ENCODE measurements at regions not wholly inside any gene's neighbourhood (a gene's known extent, or its start where the extent isn't known, plus 50 kb on each side); places are given as distances from the start of the nearest gene placed in this dataset.

DNA sequence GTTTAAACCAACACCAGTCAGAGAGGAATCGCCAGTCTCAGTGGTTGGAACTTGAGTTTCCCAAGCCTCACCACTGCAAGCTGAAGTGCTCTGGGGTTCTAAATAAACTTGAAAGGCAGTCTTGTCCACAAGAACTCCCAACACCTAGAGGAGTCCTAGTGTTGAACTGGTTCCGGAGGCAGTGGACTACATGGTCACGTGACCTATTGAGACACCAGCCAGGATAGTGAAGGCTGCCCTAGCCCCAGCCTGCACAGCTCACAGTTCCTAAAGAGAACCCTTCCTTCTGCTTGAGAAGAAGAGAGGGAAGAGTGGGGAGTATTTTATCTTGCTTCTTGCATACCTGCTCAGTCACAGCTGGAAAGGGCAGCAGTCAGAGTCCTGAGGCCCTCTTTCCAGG, 1012.7 kb upstream of the ADGRL3 start:
- TF ChIP-seq CTCF (IDR thresholded peaks at IDR 0.05) (no peak), POLR2A (IDR thresholded peaks at IDR 0.05) (no peak), POLR2AphosphoS5 (IDR thresholded peaks at IDR 0.05) (no peak)

Measured in sigmoid colon (tissue), 4 donors.